ENCODE measurements at regions not wholly inside any gene's neighbourhood (a gene's known extent, or its start where the extent isn't known, plus 50 kb on each side); places are given as distances from the start of the nearest gene placed in this dataset.

DNA sequence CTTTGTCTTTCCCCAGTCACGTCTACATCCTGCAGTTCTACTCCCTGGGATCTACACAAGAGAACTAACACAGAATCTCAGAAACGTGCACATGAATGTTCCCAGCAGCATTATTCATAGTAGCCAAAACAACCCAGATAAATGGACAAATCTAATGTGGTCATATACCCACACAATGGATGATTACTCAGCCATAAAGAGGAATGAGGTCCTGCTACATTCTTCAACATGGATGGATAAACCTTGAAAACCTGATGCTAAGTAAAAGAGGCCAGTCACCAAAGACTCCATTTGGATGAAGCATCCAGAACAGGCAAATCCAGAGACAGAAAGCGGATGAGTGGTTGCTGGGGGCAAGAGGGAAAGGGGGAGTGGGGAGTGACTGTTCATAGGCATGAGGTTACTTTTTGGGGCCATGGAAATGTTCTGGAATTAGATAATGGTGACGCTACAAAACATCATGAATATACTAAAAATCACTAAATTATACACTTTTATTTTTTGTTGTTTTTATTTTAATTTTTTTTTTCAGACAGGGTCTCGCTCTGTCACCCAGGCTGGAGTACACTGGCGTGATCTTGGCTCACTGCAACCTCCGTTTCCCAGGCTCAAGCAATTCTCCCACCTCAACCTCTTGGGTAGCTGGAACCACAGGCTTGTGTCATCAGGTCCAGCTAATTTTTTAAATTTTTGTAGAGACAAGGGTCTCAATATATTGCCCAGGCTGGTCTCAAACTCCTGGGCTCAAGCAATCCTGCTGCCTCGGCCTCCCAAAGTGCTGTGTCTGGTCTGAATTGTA is 50.8 kb upstream of the DSN1 start:
- peak; percentile 90 for DNase-seq

DNA sequence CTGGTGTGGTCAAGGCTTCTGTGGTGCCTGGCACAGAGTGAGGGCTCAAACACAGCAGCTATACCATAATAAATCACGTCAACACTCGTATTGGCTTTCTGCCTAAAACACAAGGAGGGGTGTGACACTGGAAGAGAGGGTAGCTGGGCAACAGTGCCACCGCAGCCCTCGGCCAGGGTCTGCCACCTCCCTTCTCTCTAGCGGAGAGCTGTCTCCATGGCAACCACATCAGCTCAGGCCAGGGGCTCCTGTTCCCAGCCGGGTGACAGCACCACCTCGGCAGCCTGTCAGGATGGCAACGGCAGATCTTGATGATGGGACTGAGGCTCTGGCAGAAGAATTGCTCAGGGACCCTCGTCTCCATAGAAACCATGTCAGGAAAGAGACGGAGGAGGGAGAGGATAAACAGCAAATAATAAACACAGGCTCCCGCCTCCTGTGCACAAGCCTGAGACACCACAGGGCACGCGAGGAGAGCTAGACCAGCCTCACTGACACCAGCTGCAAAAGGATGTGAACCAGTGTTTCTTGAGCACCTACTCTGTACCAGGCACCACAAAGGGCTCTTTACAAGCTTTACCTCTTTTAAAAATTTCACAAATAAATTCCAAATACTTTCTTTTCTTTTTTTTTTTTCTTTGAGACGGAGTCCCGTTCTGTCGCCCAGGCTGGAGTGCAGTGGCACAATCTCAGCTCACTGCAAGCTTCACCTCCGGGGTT is 50.4 kb upstream of the TLDC2 start:
- DNase-seq = no peak
